T47D (cell line): ENCODE measurements at regions not wholly inside any gene's neighbourhood (a gene's known extent, or its start where the extent isn't known, plus 50 kb on each side); places are given as distances from the start of the nearest gene placed in this dataset.
"Not testable (repeated sequence)": the region's sequence is repeated elsewhere in the genome, so short reads cannot be mapped to it uniquely, and the experiment has no call there.

ENCODE experiments used
- DNase-seq, 2 experiments: peaks; one replicate each; pipeline versions ENCODE4 v3.0.0 to v3.0.0-alpha.2; 2011 to 2012; ENCODE audit warnings: low read depth in 1 of 2, low spot score in 1 of 2
- JUND ChIP-seq: IDR thresholded peaks from 2 replicates; pipeline ENCODE4 v1.6.1; 2012; ENCODE audit warnings: low read depth
- in situ Hi-C: cut with HindIII; loops from 2 replicates; pipeline ENCODE4 v1.10.0; 2016; ENCODE audit warnings: low sequenced_read_pairs, low pct_unique_long_range_greater_than_20kb

- no peak for TF ChIP-seq JUND
- no peak for DNase-seq
- in situ Hi-C loops = no loop called here
These were observed 211.6 kb downstream of the SYK start for GRCh38 chr9:91012933-91013841.

DNA sequence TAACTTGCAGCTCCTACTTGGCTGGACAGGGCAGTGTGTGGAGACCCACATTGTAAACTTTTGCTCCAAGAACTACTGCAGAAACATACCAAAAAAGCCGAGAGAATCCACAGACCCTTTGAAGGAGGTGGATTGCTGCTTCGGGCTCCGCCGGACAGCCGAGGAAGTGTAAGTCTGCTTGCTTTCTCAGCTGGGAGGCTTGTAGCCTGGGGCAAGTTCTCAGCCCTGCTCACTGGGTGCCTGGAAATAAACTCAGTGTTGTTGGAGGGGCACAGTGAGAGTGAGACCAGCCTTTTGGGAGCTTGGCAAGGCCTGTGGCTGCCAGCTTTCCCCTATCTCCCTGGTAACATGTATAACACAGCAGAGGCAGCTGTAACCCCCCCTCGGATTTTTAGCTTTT lies 215.6 kb downstream of the SYK start:
- TF ChIP-seq JUND = no peak
- DNase-seq = no peak
- in situ Hi-C loops = no loop called here

DNA sequence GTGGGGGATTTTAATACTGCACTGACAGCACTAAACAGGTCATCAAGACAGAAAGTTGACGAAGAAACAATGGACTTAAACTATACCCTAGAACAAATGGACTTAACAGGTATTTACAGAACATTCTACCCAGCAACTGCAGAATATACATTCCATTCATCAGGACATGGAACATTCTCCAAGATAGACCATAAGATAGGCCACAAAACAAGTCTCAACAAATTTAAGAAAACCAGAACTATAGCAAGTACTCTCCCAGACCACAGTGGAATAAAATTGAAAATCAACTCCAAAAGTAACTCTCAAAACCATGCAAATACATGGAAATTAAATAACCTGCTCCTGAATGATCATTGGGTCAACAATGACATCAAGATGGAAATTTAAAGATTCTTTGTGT lies 218.3 kb downstream of the SYK start:
- DNase-seq, in situ Hi-C loops: not testable (repeated sequence)

DNA sequence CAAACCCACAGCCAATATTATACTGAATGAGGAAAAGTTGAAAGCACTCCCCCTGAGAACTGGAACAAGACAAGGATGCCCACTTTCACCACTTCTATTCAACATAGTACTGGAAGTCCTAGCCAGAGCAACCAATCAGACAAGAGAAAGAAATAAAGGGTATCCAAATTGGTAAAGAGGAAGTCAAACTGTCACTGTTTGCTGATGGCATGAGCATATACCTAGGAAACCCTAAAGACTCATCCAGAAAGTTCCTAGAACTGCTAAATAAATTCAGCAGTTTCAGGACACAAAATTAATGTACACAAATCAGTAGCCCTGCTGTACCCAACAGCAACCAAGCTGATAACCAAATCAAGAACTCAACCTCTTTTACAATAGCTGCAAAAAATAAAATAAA lies 220.0 kb downstream of the SYK start:
- DNase-seq, in situ Hi-C loops: not testable (repeated sequence)

- in situ Hi-C loops = no loop called here
- no peak for DNase-seq
- TF ChIP-seq JUND = no peak
These were observed 222.1 kb downstream of the SYK start for GRCh38 chr9:91023741-91024140.

- TF ChIP-seq JUND = no peak
- no peak for DNase-seq
- in situ Hi-C loops = no loop called here
These were observed 223.2 kb downstream of the SYK start for GRCh38 chr9:91024841-91025240.

DNA sequence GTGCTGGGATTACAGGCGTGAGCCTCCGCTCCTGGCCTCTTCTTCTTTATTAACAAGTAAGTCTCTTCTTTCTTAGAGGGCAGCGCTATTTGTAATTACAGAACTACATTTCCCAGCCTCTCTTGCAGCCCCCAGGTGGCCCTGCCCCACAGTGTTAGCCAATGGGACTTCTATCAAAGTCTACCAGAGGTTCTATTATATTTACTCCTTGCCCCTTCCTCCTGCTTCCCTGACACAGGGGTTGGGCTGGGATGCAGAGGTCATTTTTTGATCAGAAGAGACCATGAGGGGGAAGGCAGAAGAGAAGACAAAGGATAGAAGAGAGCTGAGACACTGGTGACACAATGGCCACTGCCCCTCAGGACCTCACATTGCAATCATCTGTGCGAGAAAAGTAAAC lies 224.2 kb downstream of the SYK start:
- no peak for TF ChIP-seq JUND
- DNase-seq = no peak
- in situ Hi-C loops = no loop called here

DNA sequence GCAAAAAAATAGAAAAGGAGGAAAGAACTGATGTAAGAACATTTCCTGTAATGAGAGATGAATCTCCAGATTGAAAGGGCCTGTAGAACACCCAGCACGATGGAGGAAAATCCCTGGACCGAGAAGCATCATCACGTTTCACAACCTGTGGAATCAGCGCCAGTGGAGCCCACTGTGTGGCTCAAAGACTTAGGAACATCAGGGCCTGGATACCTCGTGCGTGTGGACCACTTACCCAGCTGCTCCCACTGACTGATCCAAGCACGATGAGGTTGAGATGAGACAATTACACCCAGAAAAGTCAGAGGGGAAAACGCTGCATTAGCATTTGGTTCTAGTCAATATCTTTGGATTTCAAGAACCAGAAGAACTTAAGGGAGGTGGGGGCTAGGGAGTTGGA lies 224.6 kb downstream of the SYK start:
- TF ChIP-seq JUND = no peak
- DNase-seq = no peak
- in situ Hi-C loops = no loop called here

DNA sequence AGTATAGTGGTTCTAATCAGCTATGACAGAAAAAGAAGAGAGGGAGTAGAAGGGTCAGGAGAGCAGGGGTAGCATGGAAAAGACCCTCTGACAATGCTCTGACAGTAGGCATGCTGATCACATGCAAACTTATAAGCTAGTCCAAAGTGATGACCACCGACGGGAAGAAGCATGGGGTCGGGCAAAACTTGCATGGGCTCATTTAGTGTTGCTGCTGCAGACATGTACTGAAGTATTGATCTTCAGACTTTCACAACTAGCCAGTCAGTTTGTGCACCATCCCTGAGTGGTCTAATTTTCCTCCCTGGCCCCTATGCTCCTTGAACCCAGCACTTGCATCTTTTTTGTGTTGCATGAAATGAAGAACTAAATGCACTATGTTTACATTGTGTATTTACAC lies 225.4 kb downstream of the SYK start:
- TF ChIP-seq JUND = no peak
- in situ Hi-C loops = no loop called here
- DNase-seq = no peak

- TF ChIP-seq JUND = no peak
- in situ Hi-C loops = no loop called here
- no peak for DNase-seq
These were observed 226.7 kb downstream of the SYK start for GRCh38 chr9:91028166-91028827.

- TF ChIP-seq JUND = no peak
- in situ Hi-C loops = no loop called here
These were observed 228.2 kb downstream of the SYK start for GRCh38 chr9:91029650-91030361.

DNA sequence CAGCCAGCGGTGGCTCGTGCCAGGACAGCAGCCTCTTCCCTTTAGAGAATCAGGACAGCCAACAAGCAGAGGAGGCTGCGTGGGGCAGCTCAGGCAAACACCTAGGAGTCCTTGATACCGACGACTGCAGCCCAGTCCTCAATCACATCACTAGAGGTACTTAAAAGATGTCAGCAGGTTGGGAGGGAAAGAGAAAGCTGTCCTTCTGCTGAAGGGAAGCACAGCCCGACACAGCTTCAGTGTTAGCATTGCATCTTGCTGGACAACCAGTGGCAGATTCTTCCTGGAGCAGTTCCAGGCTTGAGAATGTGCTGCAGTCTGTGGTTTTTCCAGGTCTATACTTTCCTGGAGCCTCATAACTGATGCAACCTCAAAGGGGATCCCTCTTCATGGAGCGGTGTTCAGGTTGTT lies 230.5 kb downstream of the SYK start:
- no peak for DNase-seq
- in situ Hi-C loops = no loop called here
- no peak for TF ChIP-seq JUND

More at GRCh38 chr9:91029650-91030361, 228.2 kb downstream of the SYK start:
- no peak for DNase-seq

DNA sequence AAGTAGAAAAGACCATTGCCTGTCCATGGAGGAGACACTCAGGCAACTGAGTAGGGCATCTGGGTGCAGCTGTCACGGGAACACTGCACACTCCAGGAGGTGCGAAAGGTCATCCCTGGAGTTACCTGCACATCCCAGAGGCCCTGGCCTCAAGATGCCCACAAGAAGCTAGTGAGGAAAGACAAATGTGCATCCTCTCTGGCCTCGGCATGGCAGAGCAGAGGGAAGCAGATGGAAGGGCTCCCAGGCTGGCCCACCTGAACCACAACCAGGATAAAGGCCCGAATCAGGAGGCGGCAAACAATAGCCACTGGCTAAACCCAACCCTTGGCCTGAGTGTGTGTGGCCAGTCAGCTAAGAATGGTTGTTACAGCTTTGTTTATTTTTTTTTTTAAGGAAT lies 231.7 kb downstream of the SYK start:
- no peak for DNase-seq
- no peak for TF ChIP-seq JUND
- in situ Hi-C loops = no loop called here
